ENCODE measurements at regions not wholly inside any gene's neighbourhood (a gene's known extent, or its start where the extent isn't known, plus 50 kb on each side); places are given as distances from the start of the nearest gene placed in this dataset.

DNA sequence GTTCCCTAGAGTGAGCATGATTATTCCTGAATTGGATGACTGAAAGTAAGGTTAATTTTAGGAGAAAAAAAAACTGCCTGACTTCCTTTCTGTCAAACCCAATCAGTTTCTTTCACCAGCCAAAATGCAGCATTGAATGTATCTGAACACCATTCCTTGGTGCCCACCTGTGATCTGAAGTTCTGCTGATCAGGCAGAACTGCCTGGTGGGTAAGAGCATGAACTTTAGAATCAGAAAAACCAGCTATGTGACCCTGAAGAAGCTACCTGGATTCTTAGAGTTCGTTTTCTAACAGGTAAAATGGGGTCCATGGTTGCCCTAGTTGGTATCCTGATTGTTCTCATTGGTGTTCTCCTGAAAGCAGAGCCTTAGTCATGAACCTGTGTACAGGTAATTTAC lies 506.9 kb downstream of the MED13L start:
- TF ChIP-seq POLR2A (IDR thresholded peaks at IDR 0.05) (no peak), CTCF (IDR thresholded peaks at IDR 0.05) (no peak)
